ENCODE measurements at regions not wholly inside any gene's neighbourhood (a gene's known extent, or its start where the extent isn't known, plus 50 kb on each side); places are given as distances from the start of the nearest gene placed in this dataset.

DNA sequence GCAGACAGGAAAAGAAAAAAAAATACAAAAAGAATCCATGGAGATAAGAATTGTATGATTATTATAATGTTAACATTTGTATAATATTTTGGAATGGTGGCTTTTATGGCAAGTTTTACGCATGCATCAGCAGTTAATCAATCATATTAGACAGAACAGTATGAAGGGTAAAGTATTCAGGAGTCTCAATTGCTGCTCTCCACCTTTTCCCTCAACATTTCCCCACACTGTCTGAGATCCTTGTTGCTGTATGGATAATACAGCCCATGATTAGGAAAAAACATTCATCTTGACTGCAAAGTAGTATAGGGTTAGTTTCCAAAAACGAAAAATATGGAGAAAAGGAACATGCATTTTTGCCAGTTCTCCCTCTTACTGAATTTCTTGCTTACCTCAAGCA lies 755.3 kb upstream of the ARPP21 start:
- TF ChIP-seq, protein P1, sequence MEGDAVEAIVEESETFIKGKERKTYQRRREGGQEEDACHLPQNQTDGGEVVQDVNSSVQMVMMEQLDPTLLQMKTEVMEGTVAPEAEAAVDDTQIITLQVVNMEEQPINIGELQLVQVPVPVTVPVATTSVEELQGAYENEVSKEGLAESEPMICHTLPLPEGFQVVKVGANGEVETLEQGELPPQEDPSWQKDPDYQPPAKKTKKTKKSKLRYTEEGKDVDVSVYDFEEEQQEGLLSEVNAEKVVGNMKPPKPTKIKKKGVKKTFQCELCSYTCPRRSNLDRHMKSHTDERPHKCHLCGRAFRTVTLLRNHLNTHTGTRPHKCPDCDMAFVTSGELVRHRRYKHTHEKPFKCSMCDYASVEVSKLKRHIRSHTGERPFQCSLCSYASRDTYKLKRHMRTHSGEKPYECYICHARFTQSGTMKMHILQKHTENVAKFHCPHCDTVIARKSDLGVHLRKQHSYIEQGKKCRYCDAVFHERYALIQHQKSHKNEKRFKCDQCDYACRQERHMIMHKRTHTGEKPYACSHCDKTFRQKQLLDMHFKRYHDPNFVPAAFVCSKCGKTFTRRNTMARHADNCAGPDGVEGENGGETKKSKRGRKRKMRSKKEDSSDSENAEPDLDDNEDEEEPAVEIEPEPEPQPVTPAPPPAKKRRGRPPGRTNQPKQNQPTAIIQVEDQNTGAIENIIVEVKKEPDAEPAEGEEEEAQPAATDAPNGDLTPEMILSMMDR (IDR thresholded peaks at IDR 0.05) = no peak
- TF ChIP-seq POLR2A (IDR thresholded peaks at IDR 0.05) = no peak

Measured in lower leg skin (tissue), 3 donors.